Spleen (tissue), 11 donors: ENCODE measurements at regions not wholly inside any gene's neighbourhood (a gene's known extent, or its start where the extent isn't known, plus 50 kb on each side); places are given as distances from the start of the nearest gene placed in this dataset.

Source experiments
- DNase-seq: peaks from one replicate; pipeline ENCODE4 v3.0.0-alpha.2; 2020
- H3K27ac ChIP-seq, 8 donors: fragments of 200-600 bp; sonication (generic) in 7 of 8; 1 replicate in 4 of 8; 2 replicates in 4 of 8; pipeline versions ENCODE4 v1.5.0 to v1.8.0; 2016 to 2021; ENCODE audit warnings: inconsistent platforms in 4 of 8, mild to moderate bottlenecking in 4 of 8, moderate library complexity in 1 of 8
- H3K27me3 ChIP-seq, 7 donors: fragments of 200-600 bp; sonication (generic) in 6 of 7; replicated peaks in 1 of 7; 1 replicate in 4 of 7; 2 replicates in 3 of 7; pipeline versions ENCODE4 v1.5.0 to v1.8.0; 2016 to 2021; ENCODE audit warnings: inconsistent platforms in 3 of 7, mild to moderate bottlenecking in 1 of 7
- H3K36me3 ChIP-seq, 6 donors: fragments of 200-600 bp; sonication (generic) in 5 of 6; 1 replicate in 4 of 6; 2 replicates in 2 of 6; pipeline versions ENCODE4 v1.5.0 to v1.8.0; 2016 to 2021; ENCODE audit warnings: inconsistent platforms in 2 of 6
- H3K4me1 ChIP-seq, 6 donors: fragments of 200-600 bp; sonication (generic) in 5 of 6; 1 replicate in 3 of 6; 2 replicates in 3 of 6; pipeline versions ENCODE4 v1.5.0 to v1.8.0; 2016 to 2021; ENCODE audit warnings: inconsistent platforms in 3 of 6
- H3K4me3 ChIP-seq, 8 donors: fragments of 200-600 bp; sonication (generic) in 7 of 8; 1 replicate in 4 of 8; 2 replicates in 4 of 8; pipeline versions ENCODE4 v1.5.0 to v1.8.0; 2016 to 2021; ENCODE audit warnings: inconsistent platforms in 4 of 8, mild to moderate bottlenecking in 4 of 8, moderate library complexity in 2 of 8
- H3K9me3 ChIP-seq, 8 donors: fragments of 200-600 bp; sonication (generic) in 7 of 8; 1 replicate in 4 of 8; 2 replicates in 4 of 8; pipeline versions ENCODE4 v1.5.0 to v1.8.0; 2016 to 2021; ENCODE audit warnings: inconsistent platforms in 4 of 8
- CTCF ChIP-seq, 11 experiments: fragments of 200-600 bp in 7 of 11; fragments of 450-650 bp in 4 of 11; sonication (generic) in 4 of 11; IDR thresholded peaks in 8 of 11; conservative IDR thresholded peaks in 3 of 11; 1 replicate in 7 of 11; 2 replicates in 4 of 11; pipeline versions ENCODE4 v1.4.0 to v1.8.0; 2016 to 2021; ENCODE audit warnings: antibody characterized with exemption in 11 of 11, inconsistent platforms in 4 of 11, mild to moderate bottlenecking in 1 of 11
- POLR2A ChIP-seq, 3 donors: fragments of 450-650 bp; IDR thresholded peaks; one replicate each; pipeline ENCODE4 v1.5.1; 2017; ENCODE audit warnings: antibody characterized with exemption in 3 of 3, mild to moderate bottlenecking in 1 of 3
- POLR2AphosphoS5 ChIP-seq, 3 donors: sonication (generic); formaldehyde crosslinking; IDR thresholded peaks; one replicate each; pipeline ENCODE4 v1.5.1; 2017; ENCODE audit warnings: antibody characterized with exemption in 3 of 3
- WGBS, 5 donors: extraction: QIAGEN DNeasy Blood & Tissue Kit in 3 of 5; methylation state at CpG; one replicate each; pipeline versions ENCODE4 v1.1.5 to v1.1.7; 2013 to 2018; 5-methylcytosine and 5-hydroxymethylcytosine counted together
- intact Hi-C: fragments of 100-400 bp; cut with DNase I; formaldehyde crosslinking; loops from one replicate; pipeline ENCODE4 v1.15.0; 2023; ENCODE audit warnings: low total_unique reads
- donor health status: healthy with polysubstance abuse.
- donor health status: DM: no; HTN: no; CAD: no; lungs with moderate emphysema.
- donor health status: DM: no; HTN: no; CAD: no.
- donor health status: Bipolar disorder and iron deficiency.
- donor health status: healthy.
- donor health status: DM: no; HTN: no; CAD: no.
- donor health status: DM: yes; HTN: yes; CAD: no.

- DNase-seq = no peak
- no peaks in the 10 kb centered on the region for H3K4me1 ChIP-seq
- no peaks in the 10 kb centered on the region for H3K9me3 ChIP-seq
- 72 to 92% (median 85%) methylated on average over 2 of the region's 2 CpGs for whole genome bisulfite sequencing, 5 donors
- intact Hi-C loops = no loop called here
- TF ChIP-seq POLR2AphosphoS5 (IDR thresholded peaks at IDR 0.05) = no peak
- TF ChIP-seq POLR2A (IDR thresholded peaks at IDR 0.05) = no peak
- TF ChIP-seq CTCF (IDR thresholded peaks at IDR 0.05 in 8 of 11, conservative IDR thresholded peaks at IDR 0.05 in 3 of 11) = no peak
- H3K36me3 ChIP-seq = no peaks in the 10 kb centered on the region
- no peak overlapping the region for H3K4me3 ChIP-seq
- no peak overlapping the region for H3K27ac ChIP-seq
- H3K27me3 ChIP-seq = no peaks in the 10 kb centered on the region
These were observed 243.2 kb upstream of the EDA2R start for GRCh38 chrX:66882101-66882500.

GRCh38 chrX:66876776-66877175 is 237.9 kb upstream of the EDA2R start:
- 27 to 56% (median 48%) methylated on average over 2 of the region's 2 CpGs for WGBS, 5 donors
- Histone ChIP-seq H3K4me1 (no peaks in the 10 kb centered on the region), H3K9me3 (no peaks in the 10 kb centered on the region), H3K27ac (no peak overlapping the region), H3K27me3 (no peaks in the 10 kb centered on the region), H3K36me3 (no peaks in the 10 kb centered on the region), H3K4me3 (no peak overlapping the region)
- intact Hi-C loops = no loop called here
- no peak for DNase-seq
- no peak for TF ChIP-seq POLR2AphosphoS5 (IDR thresholded peaks at IDR 0.05)
- no peak for TF ChIP-seq CTCF (IDR thresholded peaks at IDR 0.05 in 8 of 11, conservative IDR thresholded peaks at IDR 0.05 in 3 of 11)
- TF ChIP-seq POLR2A (IDR thresholded peaks at IDR 0.05) = no peak

- intact Hi-C loops = no loop called here
- Histone ChIP-seq H3K4me1 (no peaks in the 10 kb centered on the region), H3K4me3 (no peak overlapping the region), H3K9me3 (no peaks in the 10 kb centered on the region), H3K27me3 (no peaks in the 10 kb centered on the region), H3K36me3 (no peaks in the 10 kb centered on the region), H3K27ac (no peak overlapping the region)
- no peak for DNase-seq
- TF ChIP-seq POLR2AphosphoS5 (IDR thresholded peaks at IDR 0.05) = no peak
- no peak for TF ChIP-seq CTCF (IDR thresholded peaks at IDR 0.05 in 8 of 11, conservative IDR thresholded peaks at IDR 0.05 in 3 of 11)
- no peak for TF ChIP-seq POLR2A (IDR thresholded peaks at IDR 0.05)
These were observed 233.9 kb upstream of the EDA2R start for GRCh38 chrX:66872771-66873170.

DNA sequence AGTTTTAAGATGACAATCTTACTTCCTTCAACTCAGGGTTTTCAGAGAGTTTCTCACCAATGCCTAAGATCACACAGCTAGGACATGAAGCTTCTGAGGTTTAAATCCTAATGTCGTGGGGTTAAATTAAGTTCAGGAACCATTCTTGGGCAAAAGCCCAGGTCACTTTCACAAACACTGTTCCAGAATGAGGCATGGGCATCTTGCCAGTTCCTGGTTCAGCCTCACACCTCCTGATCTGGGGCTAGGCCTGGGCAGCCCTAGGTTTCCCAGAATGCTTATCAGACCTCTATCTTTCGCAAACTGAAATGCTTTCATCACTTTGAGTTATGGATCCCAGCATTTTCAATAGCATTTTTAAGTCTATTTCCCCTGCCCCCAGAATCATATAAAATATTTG is 224.8 kb upstream of the EDA2R start:
- 63 to 82% (median 69%) methylated on average over 2 of the region's 2 CpGs for WGBS, 5 donors
- TF ChIP-seq POLR2AphosphoS5 (IDR thresholded peaks at IDR 0.05) (no peak), POLR2A (IDR thresholded peaks at IDR 0.05) (no peak), CTCF (IDR thresholded peaks at IDR 0.05 in 8 of 11, conservative IDR thresholded peaks at IDR 0.05 in 3 of 11) (no peak)
- Histone ChIP-seq H3K4me1 (no peaks in the 10 kb centered on the region), H3K36me3 (no peaks in the 10 kb centered on the region), H3K27ac (no peak overlapping the region), H3K27me3 (no peaks in the 10 kb centered on the region), H3K4me3 (no peak overlapping the region), H3K9me3 (peaks cover 0 to 15% (median 0%) of the 10 kb centered on the region in 8 donors)
- intact Hi-C loops = no loop called here
- no peak for DNase-seq
